ENCODE measurements at regions not wholly inside any gene's neighbourhood (a gene's known extent, or its start where the extent isn't known, plus 50 kb on each side); places are given as distances from the start of the nearest gene placed in this dataset.
A peak's percentile ranks its signal among the peaks of the same experiment; 100 is the strongest.

- DNase-seq (ENCODE audit: low read depth, low spot score) = no peak
These were observed 787.8 kb downstream of the STIM2 start for GRCh38 chr4:27648416-27648815.

GRCh38 chr4:27662426-27662825, 801.8 kb downstream of the STIM2 start:
- Mint-ChIP-seq H3K27me3 (ENCODE audit: low read depth) (no peaks in the 10 kb centered on the region), H3K27ac (ENCODE audit: unreplicated experiment) (no peak overlapping the region), H3K4me1 (peaks cover 11% of the 10 kb centered on the region), H3K9me3 (peaks cover 11% of the 10 kb centered on the region), H3K4me3 (no peak overlapping the region), H3K36me3 (ENCODE audit: low read depth) (no peaks in the 10 kb centered on the region)
- DNase-seq (ENCODE audit: low read depth, low spot score) = no peak
- TF ChIP-seq CTCF (conservative IDR thresholded peaks at IDR 0.05) = no peak

More at GRCh38 chr4:27648416-27648815, 787.8 kb downstream of the STIM2 start:
- Mint-ChIP-seq H3K4me1 (no peaks in the 10 kb centered on the region), H3K4me3 (no peak overlapping the region), H3K36me3 (ENCODE audit: low read depth) (no peaks in the 10 kb centered on the region), H3K27ac (ENCODE audit: unreplicated experiment) (no peak overlapping the region), H3K9me3 (no peaks in the 10 kb centered on the region), H3K27me3 (ENCODE audit: low read depth) (no peaks in the 10 kb centered on the region)
- no peak for TF ChIP-seq CTCF (conservative IDR thresholded peaks at IDR 0.05)

- no peak for DNase-seq (ENCODE audit: low read depth, low spot score)
These were observed 806.3 kb downstream of the STIM2 start for GRCh38 chr4:27666943-27667342.

GRCh38 chr4:27668001-27668400, 807.4 kb downstream of the STIM2 start:
- Mint-ChIP-seq H3K36me3 (ENCODE audit: low read depth) (no peaks in the 10 kb centered on the region), H3K9me3 (peaks cover 5% of the 10 kb centered on the region), H3K27me3 (ENCODE audit: low read depth) (no peaks in the 10 kb centered on the region), H3K27ac (ENCODE audit: unreplicated experiment) (no peak overlapping the region), H3K4me3 (no peak overlapping the region), H3K4me1 (peaks cover 9% of the 10 kb centered on the region)
- no peak for TF ChIP-seq CTCF (conservative IDR thresholded peaks at IDR 0.05)
- DNase-seq (ENCODE audit: low read depth, low spot score) = no peak

More at GRCh38 chr4:27666943-27667342, 806.3 kb downstream of the STIM2 start:
- H3K36me3 Mint-ChIP-seq (ENCODE audit: low read depth) = no peaks in the 10 kb centered on the region
- peak; percentile 26 for TF ChIP-seq CTCF (conservative IDR thresholded peaks at IDR 0.05)
- peaks cover 10% of the 10 kb centered on the region for H3K9me3 Mint-ChIP-seq
- H3K4me1 Mint-ChIP-seq = peaks cover 19% of the 10 kb centered on the region
- no peak overlapping the region for H3K4me3 Mint-ChIP-seq
- H3K27me3 Mint-ChIP-seq (ENCODE audit: low read depth) = no peaks in the 10 kb centered on the region
- H3K27ac Mint-ChIP-seq (ENCODE audit: unreplicated experiment) = no peak overlapping the region

- Mint-ChIP-seq H3K4me1 (peaks cover 4% of the 10 kb centered on the region), H3K4me3 (no peak overlapping the region), H3K27ac (ENCODE audit: unreplicated experiment) (no peak overlapping the region), H3K36me3 (ENCODE audit: low read depth) (no peaks in the 10 kb centered on the region), H3K9me3 (no peaks in the 10 kb centered on the region), H3K27me3 (ENCODE audit: low read depth) (no peaks in the 10 kb centered on the region)
- DNase-seq (ENCODE audit: low read depth, low spot score) = no peak
- TF ChIP-seq CTCF (conservative IDR thresholded peaks at IDR 0.05) = no peak
These were observed 817.4 kb downstream of the STIM2 start for GRCh38 chr4:27678027-27678426.

GRCh38 chr4:27684610-27685011, 824.0 kb downstream of the STIM2 start:
- no peaks in the 10 kb centered on the region for H3K36me3 Mint-ChIP-seq (ENCODE audit: low read depth)
- no peak overlapping the region for H3K4me3 Mint-ChIP-seq
- DNase-seq (ENCODE audit: low read depth, low spot score) = peak; percentile 55
- TF ChIP-seq CTCF (conservative IDR thresholded peaks at IDR 0.05) = peak; percentile 91
- H3K27me3 Mint-ChIP-seq (ENCODE audit: low read depth) = peaks cover 5% of the 10 kb centered on the region
- no peaks in the 10 kb centered on the region for H3K9me3 Mint-ChIP-seq
- no peak overlapping the region for H3K27ac Mint-ChIP-seq (ENCODE audit: unreplicated experiment)
- H3K4me1 Mint-ChIP-seq = peaks cover 10% of the 10 kb centered on the region

Data from neural crest cell (in vitro differentiated cells).